ENCODE measurements at regions not wholly inside any gene's neighbourhood (a gene's known extent, or its start where the extent isn't known, plus 50 kb on each side); places are given as distances from the start of the nearest gene placed in this dataset.

DNA sequence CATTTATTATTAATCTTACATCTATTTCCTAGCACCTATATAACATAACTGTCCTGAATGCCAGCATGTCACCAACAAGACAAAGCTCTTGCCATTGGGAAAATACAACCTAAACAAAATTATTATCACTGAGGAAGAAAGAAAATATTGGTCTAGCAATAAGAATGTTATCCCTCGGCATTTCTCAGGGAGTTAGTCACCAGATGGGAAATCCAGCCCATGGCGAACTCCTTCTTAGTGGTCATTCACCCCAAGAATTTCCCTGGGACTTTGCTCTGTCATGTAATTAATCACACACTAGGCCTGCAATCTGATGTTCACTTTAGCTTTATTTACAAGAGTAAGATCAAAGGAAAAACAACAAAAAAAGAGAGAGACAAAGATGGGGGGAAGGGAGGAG lies 56.1 kb upstream of the TAS2R1 start:
- no peaks in the 10 kb centered on the region for H3K27me3 ChIP-seq (ENCODE audit: control insufficient read depth, insufficient read depth, low read length)
- no peak overlapping the region for H3K27ac ChIP-seq (ENCODE audit: low read depth in 2 of 2, low read length in 2 of 2)
- DNase-seq (no peak), FAIRE-seq (no peak)
- H3K36me3 ChIP-seq (ENCODE audit: control insufficient read depth in 2 of 3, insufficient read depth in 3 of 3, low read length in 3 of 3) = no peaks in the 10 kb centered on the region
- H3K9ac ChIP-seq (ENCODE audit: low read length in 3 of 3) = no peak overlapping the region
- H3K4me1 ChIP-seq (ENCODE audit: control insufficient read depth in 2 of 3, insufficient read depth in 2 of 3, low read depth in 1 of 3, low read length in 3 of 3) = no peaks in the 10 kb centered on the region
- intact Hi-C loops (cut with DNase I) = no loop called here
- TF ChIP-seq, protein P1, sequence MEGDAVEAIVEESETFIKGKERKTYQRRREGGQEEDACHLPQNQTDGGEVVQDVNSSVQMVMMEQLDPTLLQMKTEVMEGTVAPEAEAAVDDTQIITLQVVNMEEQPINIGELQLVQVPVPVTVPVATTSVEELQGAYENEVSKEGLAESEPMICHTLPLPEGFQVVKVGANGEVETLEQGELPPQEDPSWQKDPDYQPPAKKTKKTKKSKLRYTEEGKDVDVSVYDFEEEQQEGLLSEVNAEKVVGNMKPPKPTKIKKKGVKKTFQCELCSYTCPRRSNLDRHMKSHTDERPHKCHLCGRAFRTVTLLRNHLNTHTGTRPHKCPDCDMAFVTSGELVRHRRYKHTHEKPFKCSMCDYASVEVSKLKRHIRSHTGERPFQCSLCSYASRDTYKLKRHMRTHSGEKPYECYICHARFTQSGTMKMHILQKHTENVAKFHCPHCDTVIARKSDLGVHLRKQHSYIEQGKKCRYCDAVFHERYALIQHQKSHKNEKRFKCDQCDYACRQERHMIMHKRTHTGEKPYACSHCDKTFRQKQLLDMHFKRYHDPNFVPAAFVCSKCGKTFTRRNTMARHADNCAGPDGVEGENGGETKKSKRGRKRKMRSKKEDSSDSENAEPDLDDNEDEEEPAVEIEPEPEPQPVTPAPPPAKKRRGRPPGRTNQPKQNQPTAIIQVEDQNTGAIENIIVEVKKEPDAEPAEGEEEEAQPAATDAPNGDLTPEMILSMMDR (IDR thresholded peaks at IDR 0.05; ENCODE audit: borderline replicate concordance, extremely low read depth, insufficient read depth) = no peak
- no peak overlapping the region for H3K4me3 ChIP-seq (ENCODE audit: low read length in 3 of 3)
- no peaks in the 10 kb centered on the region for H3K9me3 ChIP-seq (ENCODE audit: control insufficient read depth in 2 of 3, insufficient read depth in 1 of 3, low read length in 3 of 3)

DNA sequence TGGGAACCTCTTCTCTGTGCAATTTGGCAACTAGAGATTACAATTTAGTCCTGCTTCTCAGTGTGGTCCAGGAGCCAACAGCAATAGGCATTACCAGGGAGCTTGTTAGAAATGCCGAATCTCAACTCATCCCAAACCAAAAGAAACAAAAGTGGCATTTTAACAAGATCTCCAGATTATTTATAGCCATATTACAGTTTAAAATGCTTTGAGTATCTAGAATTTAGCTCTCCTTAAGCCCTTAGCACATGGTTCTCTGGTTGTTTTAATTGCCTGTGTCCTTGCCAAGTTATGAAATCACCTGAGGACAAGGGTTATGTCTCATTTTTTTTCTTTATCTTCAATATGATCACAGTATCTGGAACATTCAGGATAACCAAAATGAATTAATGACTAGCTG lies 51.6 kb upstream of the TAS2R1 start:
- Histone ChIP-seq H3K9me3 (ENCODE audit: control insufficient read depth in 2 of 3, insufficient read depth in 1 of 3, low read length in 3 of 3) (peaks cover 0 to 5% (median 0%) of the 10 kb centered on the region in 3 donors), H3K9ac (ENCODE audit: low read length in 3 of 3) (no peak overlapping the region), H3K27ac (ENCODE audit: low read depth in 2 of 2, low read length in 2 of 2) (no peak overlapping the region), H3K4me3 (ENCODE audit: low read length in 3 of 3) (no peak overlapping the region), H3K36me3 (ENCODE audit: control insufficient read depth in 2 of 3, insufficient read depth in 3 of 3, low read length in 3 of 3) (no peaks in the 10 kb centered on the region), H3K4me1 (ENCODE audit: control insufficient read depth in 2 of 3, insufficient read depth in 2 of 3, low read depth in 1 of 3, low read length in 3 of 3) (no peaks in the 10 kb centered on the region), H3K27me3 (ENCODE audit: control insufficient read depth, insufficient read depth, low read length) (no peaks in the 10 kb centered on the region)
- TF ChIP-seq, protein P1 (IDR thresholded peaks at IDR 0.05; ENCODE audit: borderline replicate concordance, extremely low read depth, insufficient read depth) = no peak
- intact Hi-C loops (cut with DNase I) = no loop called here
- DNase-seq (no peak), FAIRE-seq (no peak)
